Chondrocyte (in vitro differentiated cells): ENCODE measurements at regions not wholly inside any gene's neighbourhood (a gene's known extent, or its start where the extent isn't known, plus 50 kb on each side); places are given as distances from the start of the nearest gene placed in this dataset.

Experiments used
- DNase-seq: peaks from one replicate; pipeline ENCODE4 v3.0.0; 2021; ENCODE audit warnings: mixed read lengths, low spot score
- H3K27ac Mint-ChIP-seq: one replicate; pipeline ENCODE4 v1.8.0; 2021; ENCODE audit warnings: mild to moderate bottlenecking, moderate library complexity, mixed read lengths; ENCODE audit not compliant: unreplicated experiment
- H3K27me3 Mint-ChIP-seq: 2 replicates; pipeline ENCODE4 v1.8.0; 2021; ENCODE audit warnings: low read depth, mixed read lengths
- H3K36me3 Mint-ChIP-seq: 2 replicates; pipeline ENCODE4 v1.8.0; 2021; ENCODE audit warnings: low read depth, mixed read lengths
- H3K4me1 Mint-ChIP-seq: 2 replicates; pipeline ENCODE4 v1.8.0; 2021; ENCODE audit warnings: low read depth, mild to moderate bottlenecking, mixed read lengths
- H3K4me3 Mint-ChIP-seq: one replicate; pipeline ENCODE4 v1.8.0; 2021; ENCODE audit warnings: mild to moderate bottlenecking, moderate library complexity, mixed read lengths; ENCODE audit not compliant: unreplicated experiment
- H3K9me3 Mint-ChIP-seq: 2 replicates; pipeline ENCODE4 v1.8.0; 2021; ENCODE audit warnings: low read depth, mixed read lengths
- TF ChIP-seq, protein P1 (sequence below): fragments of 200-600 bp; sonication (generic); IDR thresholded peaks from 2 replicates; pipeline ENCODE4 v1.5.0; 2021; ENCODE audit warnings: antibody characterized with exemption, mild to moderate bottlenecking, moderate library complexity

DNA sequence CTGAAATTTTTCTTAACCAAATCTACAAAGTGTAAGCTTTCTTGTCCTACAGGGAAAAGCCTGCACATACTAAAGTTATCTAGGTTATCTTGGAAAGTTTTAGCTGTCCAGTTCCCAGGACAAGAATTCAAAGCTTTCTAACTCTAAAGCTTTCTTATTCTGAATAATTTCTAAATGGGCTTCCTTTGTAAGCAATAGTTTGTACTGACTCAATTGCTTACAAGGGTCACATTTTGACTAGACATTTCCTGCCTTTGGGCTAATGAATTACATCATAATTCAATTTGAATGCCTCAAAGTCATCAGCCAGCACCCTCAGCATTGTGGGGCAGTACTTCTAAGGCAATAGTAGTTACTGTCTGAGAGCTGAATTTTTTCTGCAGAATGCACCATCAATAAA is 223.0 kb downstream of the LTN1 start:
- no peak overlapping the region for H3K4me3 Mint-ChIP-seq
- H3K27me3 Mint-ChIP-seq = no peaks in the 10 kb centered on the region
- peaks cover 8% of the 10 kb centered on the region for H3K9me3 Mint-ChIP-seq
- no peaks in the 10 kb centered on the region for H3K36me3 Mint-ChIP-seq
- peaks cover 32% of the 10 kb centered on the region for H3K4me1 Mint-ChIP-seq
- no peak for DNase-seq
- TF ChIP-seq, protein P1, sequence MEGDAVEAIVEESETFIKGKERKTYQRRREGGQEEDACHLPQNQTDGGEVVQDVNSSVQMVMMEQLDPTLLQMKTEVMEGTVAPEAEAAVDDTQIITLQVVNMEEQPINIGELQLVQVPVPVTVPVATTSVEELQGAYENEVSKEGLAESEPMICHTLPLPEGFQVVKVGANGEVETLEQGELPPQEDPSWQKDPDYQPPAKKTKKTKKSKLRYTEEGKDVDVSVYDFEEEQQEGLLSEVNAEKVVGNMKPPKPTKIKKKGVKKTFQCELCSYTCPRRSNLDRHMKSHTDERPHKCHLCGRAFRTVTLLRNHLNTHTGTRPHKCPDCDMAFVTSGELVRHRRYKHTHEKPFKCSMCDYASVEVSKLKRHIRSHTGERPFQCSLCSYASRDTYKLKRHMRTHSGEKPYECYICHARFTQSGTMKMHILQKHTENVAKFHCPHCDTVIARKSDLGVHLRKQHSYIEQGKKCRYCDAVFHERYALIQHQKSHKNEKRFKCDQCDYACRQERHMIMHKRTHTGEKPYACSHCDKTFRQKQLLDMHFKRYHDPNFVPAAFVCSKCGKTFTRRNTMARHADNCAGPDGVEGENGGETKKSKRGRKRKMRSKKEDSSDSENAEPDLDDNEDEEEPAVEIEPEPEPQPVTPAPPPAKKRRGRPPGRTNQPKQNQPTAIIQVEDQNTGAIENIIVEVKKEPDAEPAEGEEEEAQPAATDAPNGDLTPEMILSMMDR = no peak
- no peak overlapping the region for H3K27ac Mint-ChIP-seq

DNA sequence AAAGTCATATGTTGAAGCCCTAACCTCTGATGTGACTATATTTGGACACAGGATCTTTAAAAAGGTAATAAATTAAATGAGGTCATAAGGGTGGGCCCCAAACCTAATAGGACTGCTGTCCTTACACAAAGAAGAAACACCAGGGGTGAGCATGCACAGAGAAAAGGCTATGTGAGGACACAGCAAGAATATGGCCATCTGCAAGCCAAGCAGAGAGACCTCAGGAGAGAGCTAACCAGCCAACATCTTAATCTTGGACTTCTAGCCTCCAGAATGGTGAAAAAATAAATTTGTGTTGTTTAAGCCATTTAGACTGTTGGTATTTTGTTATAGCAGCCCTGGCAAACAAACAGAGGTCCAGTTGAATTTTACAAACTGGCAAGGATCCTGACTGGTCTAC is 223.9 kb downstream of the LTN1 start:
- no peak for DNase-seq
- TF ChIP-seq, protein P1 = no peak
- Mint-ChIP-seq H3K4me1 (peaks cover 32% of the 10 kb centered on the region), H3K27me3 (no peaks in the 10 kb centered on the region), H3K4me3 (no peak overlapping the region), H3K36me3 (no peaks in the 10 kb centered on the region), H3K27ac (no peak overlapping the region), H3K9me3 (peaks cover 8% of the 10 kb centered on the region)

DNA sequence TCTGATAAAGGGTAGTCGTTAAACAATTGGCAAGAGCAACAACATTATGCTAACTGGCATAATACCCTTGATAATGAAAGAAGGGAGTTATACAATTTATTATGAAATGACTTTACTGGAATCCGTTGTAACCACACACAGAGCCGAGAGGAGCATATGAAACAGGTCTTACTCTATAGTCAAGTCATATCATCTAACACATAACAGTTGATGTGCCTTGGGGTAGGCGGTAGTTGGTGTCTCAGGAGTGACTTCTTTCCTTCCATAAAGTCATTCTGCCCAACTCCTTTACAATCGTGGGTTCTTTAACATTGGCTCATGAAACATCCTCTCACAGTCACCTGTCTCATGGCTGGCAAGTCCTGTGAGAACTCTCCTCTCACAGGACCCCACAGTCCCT is 225.2 kb downstream of the LTN1 start:
- H3K4me3 Mint-ChIP-seq = no peak overlapping the region
- no peaks in the 10 kb centered on the region for H3K36me3 Mint-ChIP-seq
- DNase-seq = no peak
- H3K9me3 Mint-ChIP-seq = peaks cover 8% of the 10 kb centered on the region
- H3K27me3 Mint-ChIP-seq = no peaks in the 10 kb centered on the region
- H3K4me1 Mint-ChIP-seq = peaks cover 22% of the 10 kb centered on the region
- TF ChIP-seq, protein P1 = no peak
- H3K27ac Mint-ChIP-seq = no peak overlapping the region

DNA sequence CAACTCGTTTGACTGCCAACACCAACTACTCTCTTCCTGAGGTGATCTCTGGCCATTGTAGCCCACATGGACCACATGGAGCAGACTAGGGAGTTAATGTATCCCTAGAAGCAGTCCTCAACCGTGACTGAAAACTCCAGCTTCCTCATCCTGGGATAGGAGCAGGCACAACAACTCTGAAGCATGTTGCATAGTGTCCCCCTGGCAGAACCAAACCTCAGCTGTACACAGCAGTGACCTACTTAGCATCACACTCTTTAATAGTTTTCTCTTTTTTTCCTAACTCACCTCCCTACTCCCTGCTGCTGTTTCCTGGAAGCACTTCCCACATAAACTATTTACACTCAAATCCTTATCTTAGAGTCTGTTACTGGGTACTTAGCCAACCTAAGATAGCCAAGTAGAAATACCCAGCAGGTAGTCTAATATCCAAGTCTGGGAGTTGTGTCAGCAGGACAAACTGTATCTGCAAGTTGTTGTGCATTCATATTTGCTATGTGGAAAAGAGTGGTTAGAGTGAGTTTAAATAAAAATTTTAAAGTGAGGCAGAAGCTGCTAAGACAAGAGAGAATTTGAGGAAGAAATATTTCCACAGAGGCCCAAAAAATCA is 228.8 kb downstream of the LTN1 start:
- TF ChIP-seq, protein P1 = no peak
- Mint-ChIP-seq H3K4me1 (peaks cover 13% of the 10 kb centered on the region), H3K27me3 (no peaks in the 10 kb centered on the region), H3K27ac (no peak overlapping the region), H3K36me3 (no peaks in the 10 kb centered on the region), H3K4me3 (no peak overlapping the region), H3K9me3 (peaks cover 8% of the 10 kb centered on the region)
- no peak for DNase-seq

DNA sequence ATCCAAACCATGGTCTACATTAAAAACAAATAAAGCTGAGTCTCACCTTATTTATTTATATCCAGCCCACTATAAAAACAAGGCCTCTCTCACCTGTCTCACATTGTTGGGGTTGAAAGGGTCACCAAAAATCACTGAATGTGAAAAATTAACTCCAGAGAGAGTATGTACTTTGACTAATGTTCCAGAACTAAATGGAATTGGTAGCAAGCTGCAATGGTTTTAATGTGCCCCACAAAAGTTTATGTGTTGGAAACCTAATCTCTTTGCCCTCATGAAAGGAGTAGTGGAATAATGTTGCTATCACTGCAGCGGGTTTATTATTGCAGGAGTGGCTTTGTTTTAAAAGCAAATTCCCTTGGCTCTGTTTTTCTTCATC is 230.3 kb downstream of the LTN1 start:
- no peaks in the 10 kb centered on the region for H3K36me3 Mint-ChIP-seq
- peaks cover 8% of the 10 kb centered on the region for H3K9me3 Mint-ChIP-seq
- no peak for DNase-seq
- TF ChIP-seq, protein P1 = no peak
- H3K4me1 Mint-ChIP-seq = peaks cover 19% of the 10 kb centered on the region
- H3K27me3 Mint-ChIP-seq = peaks cover 3% of the 10 kb centered on the region
- no peak overlapping the region for H3K4me3 Mint-ChIP-seq
- H3K27ac Mint-ChIP-seq = no peak overlapping the region
